H9 (cell line): ENCODE measurements at regions not wholly inside any gene's neighbourhood (a gene's known extent, or its start where the extent isn't known, plus 50 kb on each side); places are given as distances from the start of the nearest gene placed in this dataset.

Experiments
- DNase-seq: peaks from one replicate; pipeline ENCODE4 v3.0.0-alpha.2; 2017
- H2AFZ ChIP-seq: one replicate; pipeline ENCODE4 v1.6.1; 2013; ENCODE audit warnings: mild to moderate bottlenecking, low read length, control low read depth, moderate library complexity
- H2AK5ac ChIP-seq: 2 replicates; pipeline ENCODE4 v1.6.1; 2013; ENCODE audit warnings: low read length, control low read depth, mixed read lengths; ENCODE audit not compliant: insufficient read length
- H2BK120ac ChIP-seq: one replicate; pipeline ENCODE4 v1.6.1; 2013; ENCODE audit warnings: low read depth, mild to moderate bottlenecking, low read length, control low read depth, inconsistent platforms; ENCODE audit not compliant: poor library complexity, severe bottlenecking
- H2BK12ac ChIP-seq: 2 replicates; pipeline ENCODE4 v1.6.1; 2013; ENCODE audit warnings: low read length, control low read depth, mixed read lengths, low read depth; ENCODE audit not compliant: insufficient read length
- H2BK15ac ChIP-seq: 2 replicates; pipeline ENCODE4 v1.6.1; 2013; ENCODE audit warnings: low read depth, low read length, control low read depth
- H2BK20ac ChIP-seq: one replicate; pipeline ENCODE4 v1.6.1; 2013; ENCODE audit warnings: low read depth, mild to moderate bottlenecking, low read length, control low read depth, inconsistent platforms; ENCODE audit not compliant: poor library complexity, severe bottlenecking
- H2BK5ac ChIP-seq: 2 replicates; pipeline ENCODE4 v1.6.1; 2013; ENCODE audit warnings: low read length, control low read depth, mixed read lengths; ENCODE audit not compliant: insufficient read length
- H3K14ac ChIP-seq: 2 replicates; pipeline ENCODE4 v1.6.1; 2013; ENCODE audit warnings: low read length, control low read depth; ENCODE audit not compliant: insufficient read depth
- H3K18ac ChIP-seq: 2 replicates; pipeline ENCODE4 v1.6.1; 2013; ENCODE audit warnings: low read depth, mild to moderate bottlenecking, mixed read lengths, low read length, control low read depth; ENCODE audit not compliant: insufficient read length
- H3K23ac ChIP-seq: 2 replicates; pipeline ENCODE4 v1.6.1; 2013; ENCODE audit warnings: low read length, control low read depth, mixed read lengths, low read depth; ENCODE audit not compliant: insufficient read length
- H3K23me2 ChIP-seq: 2 replicates; pipeline ENCODE4 v1.6.1; 2013; ENCODE audit warnings: low read depth, mild to moderate bottlenecking, mixed read lengths, low read length, control low read depth; ENCODE audit not compliant: insufficient read length, poor library complexity, severe bottlenecking
- H3K27ac ChIP-seq: 2 replicates; pipeline ENCODE4 v1.5.1; 2013; ENCODE audit warnings: low read length, control low read depth, mixed read lengths, low read depth; ENCODE audit not compliant: insufficient read length
- H3K27me3 ChIP-seq: 2 replicates; pipeline ENCODE4 v1.6.1; 2013; ENCODE audit warnings: low read length, control low read depth, inconsistent platforms; ENCODE audit not compliant: insufficient read depth
- H3K4ac ChIP-seq: 2 replicates; pipeline ENCODE4 v1.6.1; 2013; ENCODE audit warnings: low read depth, mild to moderate bottlenecking, control low read depth, inconsistent platforms, low read length, moderate library complexity
- H3K4me1 ChIP-seq: 2 replicates; pipeline ENCODE4 v1.6.1; 2013; ENCODE audit warnings: low read length, control low read depth, inconsistent platforms; ENCODE audit not compliant: insufficient read depth
- H3K4me2 ChIP-seq: 2 replicates; pipeline ENCODE4 v1.6.1; 2013; ENCODE audit warnings: low read length, control low read depth, mixed read lengths; ENCODE audit not compliant: insufficient read length, insufficient read depth
- H3K56ac ChIP-seq: 2 replicates; pipeline ENCODE4 v1.6.1; 2013; ENCODE audit warnings: low read depth, mild to moderate bottlenecking, mixed read lengths, low read length, control low read depth; ENCODE audit not compliant: insufficient read length
- H3K79me1 ChIP-seq: 2 replicates; pipeline ENCODE4 v1.6.1; 2013; ENCODE audit warnings: low read depth, mild to moderate bottlenecking, moderate library complexity, low read length, control low read depth, inconsistent platforms; ENCODE audit not compliant: insufficient read depth, poor library complexity, severe bottlenecking
- H3K79me2 ChIP-seq: 2 replicates; pipeline ENCODE4 v1.6.1; 2013; ENCODE audit warnings: low read length, control low read depth, inconsistent platforms; ENCODE audit not compliant: insufficient read depth
- H3K9ac ChIP-seq: 2 replicates; pipeline ENCODE4 v1.6.1; 2013; ENCODE audit warnings: low read length, control low read depth, mixed read lengths; ENCODE audit not compliant: insufficient read length; ENCODE audit errors: extremely low read depth
- H3K9me3 ChIP-seq: one replicate; pipeline ENCODE4 v1.6.1; 2013; ENCODE audit warnings: low read depth, low read length, inconsistent platforms; ENCODE audit not compliant: control insufficient read depth
- H3T11ph ChIP-seq: one replicate; pipeline ENCODE4 v1.6.1; 2013; ENCODE audit warnings: mild to moderate bottlenecking, low read length, control low read depth, inconsistent platforms
- H4K20me1 ChIP-seq: one replicate; pipeline ENCODE4 v1.6.1; 2013; ENCODE audit not compliant: control insufficient read depth, insufficient read length, insufficient read depth
- H4K5ac ChIP-seq: 2 replicates; pipeline ENCODE4 v1.6.1; 2013; ENCODE audit warnings: low read depth, mild to moderate bottlenecking, mixed read lengths, low read length, control low read depth; ENCODE audit not compliant: insufficient read length
- H4K8ac ChIP-seq: replicated peaks from 2 replicates; pipeline ENCODE4 v1.6.1; 2013; ENCODE audit warnings: low read length, control low read depth, mixed read lengths, low read depth; ENCODE audit not compliant: insufficient read length
- H4K91ac ChIP-seq: 2 replicates; pipeline ENCODE4 v1.6.1; 2013; ENCODE audit warnings: low read depth, mild to moderate bottlenecking, moderate library complexity, mixed read lengths, low read length, control low read depth; ENCODE audit not compliant: insufficient read length
- H3K27ac Mint-ChIP-seq, 3 experiments: 2 replicates in 2 of 3; 3 replicates in 1 of 3; pipeline ENCODE4 v1.8.0; 2020 to 2021; ENCODE audit warnings: mixed read lengths in 3 of 3, mild to moderate bottlenecking in 1 of 3, moderate library complexity in 1 of 3
- H3K27me3 Mint-ChIP-seq: 2 replicates; pipeline ENCODE4 v1.8.0; 2021; ENCODE audit warnings: low read depth, mild to moderate bottlenecking, moderate library complexity, mixed read lengths
- H3K36me3 Mint-ChIP-seq, 3 experiments: 2 replicates in 2 of 3; 3 replicates in 1 of 3; pipeline ENCODE4 v1.8.0; 2020 to 2021; ENCODE audit warnings: low read depth in 3 of 3, mixed read lengths in 3 of 3; ENCODE audit not compliant: insufficient read depth in 1 of 3
- H3K4me1 Mint-ChIP-seq, 2 experiments: 2 replicates each; pipeline ENCODE4 v1.8.0; 2020; ENCODE audit warnings: mixed read lengths in 2 of 2
- H3K4me3 Mint-ChIP-seq, 2 experiments: 2 replicates in 1 of 2; 3 replicates in 1 of 2; pipeline ENCODE4 v1.8.0; 2020 to 2021; ENCODE audit warnings: mild to moderate bottlenecking in 2 of 2, mixed read lengths in 2 of 2, moderate library complexity in 1 of 2
- H3K9me3 Mint-ChIP-seq, 2 experiments: 2 replicates in 1 of 2; 3 replicates in 1 of 2; pipeline ENCODE4 v1.8.0; 2020; ENCODE audit warnings: mild to moderate bottlenecking in 2 of 2, mixed read lengths in 2 of 2, moderate library complexity in 1 of 2
- WGBS: extraction: QIAGEN DNeasy Blood & Tissue Kit; methylation state at CpG from one replicate; pipeline ENCODE4 v1.1.7; 2013; ENCODE audit warnings: missing lambda C conversion rate, low lambda C conversion rate, mixed read lengths; ENCODE audit not compliant: insufficient read length; ENCODE audit errors: extremely low coverage; 5-methylcytosine and 5-hydroxymethylcytosine counted together
- TF ChIP-seq, protein P1 (sequence below): fragments of 200-600 bp; sonication (generic); conservative IDR thresholded peaks from 3 replicates; pipeline ENCODE4 v1.8.0; 2021; ENCODE audit warnings: antibody characterized with exemption, mild to moderate bottlenecking

DNA sequence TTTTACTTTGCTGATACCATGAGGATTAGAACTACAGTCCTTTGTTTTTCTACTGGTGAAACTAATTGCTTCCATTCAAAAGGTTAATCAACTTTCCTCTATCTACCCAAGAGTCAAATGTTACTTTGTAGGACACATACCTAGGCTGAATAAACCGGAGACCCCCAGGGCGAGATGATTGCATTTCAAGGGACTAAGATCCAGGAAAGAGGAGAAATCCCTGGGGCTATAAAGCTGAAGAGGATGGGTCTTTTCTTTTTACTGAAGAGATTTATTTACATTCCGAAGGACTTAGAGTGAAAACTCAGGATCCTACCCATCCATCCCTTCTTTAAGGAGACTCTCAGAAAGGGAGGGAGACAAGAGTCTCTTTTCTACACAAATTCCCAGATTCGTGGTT lies 331.9 kb downstream of the CDH19 start:
- no peak overlapping the region for H4K8ac ChIP-seq
- WGBS: no CpG with 5 or more reads among the region's 4 CpGs
- no peak overlapping the region for H3K14ac ChIP-seq
- H3K9ac ChIP-seq: no peak overlapping the region
- no peak overlapping the region for H4K91ac ChIP-seq
- H2BK12ac ChIP-seq: no peak overlapping the region
- no peaks in the 10 kb centered on the region for H4K20me1 ChIP-seq
- TF ChIP-seq, protein P1, sequence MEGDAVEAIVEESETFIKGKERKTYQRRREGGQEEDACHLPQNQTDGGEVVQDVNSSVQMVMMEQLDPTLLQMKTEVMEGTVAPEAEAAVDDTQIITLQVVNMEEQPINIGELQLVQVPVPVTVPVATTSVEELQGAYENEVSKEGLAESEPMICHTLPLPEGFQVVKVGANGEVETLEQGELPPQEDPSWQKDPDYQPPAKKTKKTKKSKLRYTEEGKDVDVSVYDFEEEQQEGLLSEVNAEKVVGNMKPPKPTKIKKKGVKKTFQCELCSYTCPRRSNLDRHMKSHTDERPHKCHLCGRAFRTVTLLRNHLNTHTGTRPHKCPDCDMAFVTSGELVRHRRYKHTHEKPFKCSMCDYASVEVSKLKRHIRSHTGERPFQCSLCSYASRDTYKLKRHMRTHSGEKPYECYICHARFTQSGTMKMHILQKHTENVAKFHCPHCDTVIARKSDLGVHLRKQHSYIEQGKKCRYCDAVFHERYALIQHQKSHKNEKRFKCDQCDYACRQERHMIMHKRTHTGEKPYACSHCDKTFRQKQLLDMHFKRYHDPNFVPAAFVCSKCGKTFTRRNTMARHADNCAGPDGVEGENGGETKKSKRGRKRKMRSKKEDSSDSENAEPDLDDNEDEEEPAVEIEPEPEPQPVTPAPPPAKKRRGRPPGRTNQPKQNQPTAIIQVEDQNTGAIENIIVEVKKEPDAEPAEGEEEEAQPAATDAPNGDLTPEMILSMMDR: no peak
- H3K27me3 Mint-ChIP-seq: peaks cover 35% of the 10 kb centered on the region
- no peaks in the 10 kb centered on the region for H3K23me2 ChIP-seq
- peaks cover 52 to 54% of the 10 kb centered on the region in 2 experiments for H3K9me3 Mint-ChIP-seq
- no peak overlapping the region for H4K5ac ChIP-seq
- H3K4me3 Mint-ChIP-seq: peak overlapping the region; percentile 5 to 64; a peak in 3 of 5 replicates
- H2BK5ac ChIP-seq: no peak overlapping the region
- no peak overlapping the region for H3K56ac ChIP-seq
- no peak overlapping the region for H2BK15ac ChIP-seq
- peak overlapping the region; percentile 48 for H3K4me2 ChIP-seq
- peaks cover 3% of the 10 kb centered on the region; the same call in 1 of the 2 replicates for H3K4me1 ChIP-seq
- peak; percentile 84 for DNase-seq
- peaks cover 30 to 32% of the 10 kb centered on the region in 2 experiments for H3K4me1 Mint-ChIP-seq
- H3K9me3 ChIP-seq: peaks cover 12% of the 10 kb centered on the region
- H2AK5ac ChIP-seq: no peak overlapping the region
- no peaks in the 10 kb centered on the region for H3K79me1 ChIP-seq
- peaks cover 44 to 66% (median 47%) of the 10 kb centered on the region in 3 experiments for H3K36me3 Mint-ChIP-seq
- H3K4ac ChIP-seq: no peak overlapping the region
- H3T11ph ChIP-seq: no peak overlapping the region
- no peaks in the 10 kb centered on the region for H3K27me3 ChIP-seq
- no peak overlapping the region for H2BK120ac ChIP-seq
- no peaks in the 10 kb centered on the region for H3K79me2 ChIP-seq
- peak overlapping the region in 2 of 3 experiments; percentile 67 to 81; a peak in 2 of 7 replicates for H3K27ac Mint-ChIP-seq
- H2BK20ac ChIP-seq: no peak overlapping the region
- no peak overlapping the region for H3K18ac ChIP-seq
- no peak overlapping the region for H2AFZ ChIP-seq
- H3K27ac ChIP-seq: peak overlapping the region; percentile 39
- H3K23ac ChIP-seq: no peak overlapping the region
